HG03442 (cell line): ENCODE measurements at regions not wholly inside any gene's neighbourhood (a gene's known extent, or its start where the extent isn't known, plus 50 kb on each side); places are given as distances from the start of the nearest gene placed in this dataset.
"Not testable (repeated sequence)": the region's sequence is repeated elsewhere in the genome, so short reads cannot be mapped to it uniquely, and the experiment has no call there.

ENCODE experiments used
- ATAC-seq: cut with Tn5 transposase; IDR thresholded peaks from one replicate; pipeline ENCODE4 v1.9.1; 2021; ENCODE audit warnings: mild to moderate bottlenecking, moderate library complexity; ENCODE audit not compliant: unreplicated experiment

GRCh38 chr16:66176731-66177130, 189.8 kb upstream of the CDH5 start:
- ATAC-seq: no peak

GRCh38 chr16:66176111-66176510, 190.4 kb upstream of the CDH5 start:
- ATAC-seq: no peak

GRCh38 chr16:66175636-66176035, 190.9 kb upstream of the CDH5 start:
- no peak for ATAC-seq

- no peak for ATAC-seq
Measured at GRCh38 chr16:66175058-66175457, 191.4 kb upstream of the CDH5 start.

- not testable (repeated sequence) for ATAC-seq
Measured at GRCh38 chr16:66173796-66174195, 192.7 kb upstream of the CDH5 start.

GRCh38 chr16:66173181-66173580, 193.3 kb upstream of the CDH5 start:
- not testable (repeated sequence) for ATAC-seq

GRCh38 chr16:66172463-66172862, 194.0 kb upstream of the CDH5 start:
- no peak for ATAC-seq

GRCh38 chr16:66171578-66171977, 194.9 kb upstream of the CDH5 start:
- ATAC-seq: no peak

- ATAC-seq: no peak
Measured at GRCh38 chr16:66170989-66171388, 195.5 kb upstream of the CDH5 start.

GRCh38 chr16:66169817-66170216, 196.7 kb upstream of the CDH5 start:
- ATAC-seq: no peak

- ATAC-seq: no peak
Measured at GRCh38 chr16:66168777-66169176, 197.7 kb upstream of the CDH5 start.

GRCh38 chr16:66167564-66168291, 198.8 kb upstream of the CDH5 start:
- no peak for ATAC-seq

GRCh38 chr16:66166490-66166889, 200.0 kb upstream of the CDH5 start:
- ATAC-seq: no peak

GRCh38 chr16:66165879-66166278, 200.6 kb upstream of the CDH5 start:
- no peak for ATAC-seq

- no peak for ATAC-seq
Measured at GRCh38 chr16:66164581-66165247, 201.8 kb upstream of the CDH5 start.

GRCh38 chr16:66162821-66163220, 203.7 kb upstream of the CDH5 start:
- ATAC-seq: no peak

GRCh38 chr16:66161942-66162341, 204.5 kb upstream of the CDH5 start:
- no peak for ATAC-seq

GRCh38 chr16:66161269-66161668, 205.2 kb upstream of the CDH5 start:
- ATAC-seq: no peak

GRCh38 chr16:66159987-66160386, 206.5 kb upstream of the CDH5 start:
- ATAC-seq: no peak

GRCh38 chr16:66156538-66156937, 210.0 kb upstream of the CDH5 start:
- no peak for ATAC-seq

- ATAC-seq: no peak
Measured at GRCh38 chr16:66155933-66156332, 210.6 kb upstream of the CDH5 start.

GRCh38 chr16:66154801-66155200, 211.7 kb upstream of the CDH5 start:
- no peak for ATAC-seq
